ENCODE measurements at regions not wholly inside any gene's neighbourhood (a gene's known extent, or its start where the extent isn't known, plus 50 kb on each side); places are given as distances from the start of the nearest gene placed in this dataset.

GRCh38 chr4:135197641-135198040 is 996.1 kb upstream of the PABPC4L start:
- Histone ChIP-seq H3K27ac (no peak overlapping the region), H3K9me3 (no peaks in the 10 kb centered on the region), H3K4me1 (no peaks in the 10 kb centered on the region), H3K4me3 (no peak overlapping the region), H3K4me2 (no peak overlapping the region)
- TF ChIP-seq E2F6 (IDR thresholded peaks at IDR 0.05; ENCODE audit: borderline replicate concordance, low read depth) (no peak), ZNF302 (CRISPR knock-in tag; IDR thresholded peaks at IDR 0.05) (no peak), POLR2AphosphoS2 (conservative IDR thresholded peaks at IDR 0.05; ENCODE audit: low read length) (no peak), PHF8 (IDR thresholded peaks at IDR 0.05; ENCODE audit: borderline replicate concordance, low read depth) (no peak), MAZ (IDR thresholded peaks at IDR 0.05; ENCODE audit: borderline replicate concordance, low read depth, low read length) (no peak), MYC (IDR thresholded peaks at IDR 0.05; ENCODE audit: borderline replicate concordance, low read length) (no peak), HEYL (CRISPR knock-in tag; IDR thresholded peaks at IDR 0.05) (no peak), EHMT2 (IDR thresholded peaks at IDR 0.05; ENCODE audit: low read depth) (no peak), SMC3 (IDR thresholded peaks at IDR 0.05) (no peak), JUNB (IDR thresholded peaks at IDR 0.05) (no peak), FOSB (CRISPR knock-in tag; IDR thresholded peaks at IDR 0.05) (no peak), RCOR1 (IDR thresholded peaks at IDR 0.05; ENCODE audit: low read depth, low read length) (no peak), MAFK (IDR thresholded peaks at IDR 0.05; ENCODE audit: partially characterized antibody) (no peak)
- ATAC-seq (no peak), FAIRE-seq (no peak), DNase-seq (ENCODE audit: low read depth in 1 of 2, low spot score in 1 of 2) (no peak)
- ChIA-PET POLR2A (no interaction called here), CTCF (no interaction called here)
- 5% methylated on average over 1 of the region's 1 CpG for WGBS (ENCODE audit: missing lambda C conversion rate)

- FAIRE-seq (no peak), ATAC-seq (no peak), DNase-seq (ENCODE audit: low read depth in 1 of 2, low spot score in 1 of 2) (no peak)
- POLR2A ChIA-PET = no interaction called here
- H3K4me2 ChIP-seq = no peak overlapping the region
- H3K27ac ChIP-seq = no peak overlapping the region
- no peak overlapping the region for H3K4me3 ChIP-seq
- H3K4me1 ChIP-seq = no peaks in the 10 kb centered on the region
- CTCF ChIA-PET = no interaction called here
- WGBS (ENCODE audit: missing lambda C conversion rate) = no CpG with 5 or more reads among the region's 1 CpG
- no peaks in the 10 kb centered on the region for H3K9me3 ChIP-seq
- no peak for TF ChIP-seq POLR2A (IDR thresholded peaks at IDR 0.05; ENCODE audit: low read length)
- no peak for TF ChIP-seq ZSCAN20 (CRISPR knock-in tag; IDR thresholded peaks at IDR 0.05)
These were observed 992.9 kb upstream of the PABPC4L start for GRCh38 chr4:135194477-135194876.

GRCh38 chr4:135192751-135193535 is 991.4 kb upstream of the PABPC4L start:
- FAIRE-seq = no peak
- Histone ChIP-seq H3K27ac (no peak overlapping the region), H3K4me3 (no peak overlapping the region), H3K4me1 (no peaks in the 10 kb centered on the region), H3K9me3 (no peaks in the 10 kb centered on the region), H3K4me2 (no peak overlapping the region)
- ChIA-PET POLR2A (no interaction called here), CTCF (no interaction called here)
- no peak for ATAC-seq
- 31% methylated on average over 2 of the region's 2 CpGs for WGBS (ENCODE audit: missing lambda C conversion rate)
- DNase-seq (ENCODE audit: low read depth in 1 of 2, low spot score in 1 of 2) = no peak
- TF ChIP-seq ZNF302 (CRISPR knock-in tag; IDR thresholded peaks at IDR 0.05) (no peak), FOSL2 (IDR thresholded peaks at IDR 0.05) (no peak), FOSL2 (CRISPR knock-in tag; IDR thresholded peaks at IDR 0.05) (no peak), BHLHE40 (IDR thresholded peaks at IDR 0.05; ENCODE audit: low read depth, low read length) (no peak), NPAS2 (CRISPR knock-in tag; IDR thresholded peaks at IDR 0.05; ENCODE audit: borderline replicate concordance) (no peak), TP53 (CRISPR knock-in tag; IDR thresholded peaks at IDR 0.05) (no peak)

- no peak for DNase-seq (ENCODE audit: low read depth in 1 of 2, low spot score in 1 of 2)
- no peaks in the 10 kb centered on the region for H3K9me3 ChIP-seq
- ChIA-PET CTCF (no interaction called here), POLR2A (no interaction called here)
- H3K4me3 ChIP-seq = no peak overlapping the region
- WGBS (ENCODE audit: missing lambda C conversion rate) = 8% methylated on average over 1 of the region's 1 CpG
- TF ChIP-seq KDM1A (IDR thresholded peaks at IDR 0.05; ENCODE audit: low read depth) (no peak), POLR2AphosphoS2 (conservative IDR thresholded peaks at IDR 0.05; ENCODE audit: low read length) (no peak), ELK1 (IDR thresholded peaks at IDR 0.05; ENCODE audit: low read depth, low read length) (no peak), MAX (IDR thresholded peaks at IDR 0.05) (no peak)
- ATAC-seq = no peak
- H3K4me1 ChIP-seq = no peaks in the 10 kb centered on the region
- no peak for FAIRE-seq
- no peak overlapping the region for H3K4me2 ChIP-seq
- H3K27ac ChIP-seq = no peak overlapping the region
These were observed 990.0 kb upstream of the PABPC4L start for GRCh38 chr4:135191596-135191995.

Measured in A549 (cell line).